Right lobe of liver (tissue), 4 donors: ENCODE measurements at regions not wholly inside any gene's neighbourhood (a gene's known extent, or its start where the extent isn't known, plus 50 kb on each side); places are given as distances from the start of the nearest gene placed in this dataset.

Experiments
- CTCF ChIP-seq, 4 donors: fragments of 200-600 bp in 3 of 4; fragments of 450-650 bp in 1 of 4; IDR thresholded peaks; one replicate each; pipeline versions ENCODE4 v1.5.1 to v1.8.0; 2016 to 2022; ENCODE audit warnings: antibody characterized with exemption in 4 of 4, mild to moderate bottlenecking in 2 of 4
- POLR2A ChIP-seq: fragments of 450-650 bp; IDR thresholded peaks from one replicate; pipeline ENCODE4 v1.6.1; 2017; ENCODE audit warnings: antibody characterized with exemption, mild to moderate bottlenecking
- donor health status: DM: no; HTN: no; CAD: no.
- donor health status: DM: no; HTN: no; CAD: no.
- donor health status: DM: no; HTN: yes; CAD: no.

- no peak for TF ChIP-seq CTCF (IDR thresholded peaks at IDR 0.05)
- no peak for TF ChIP-seq POLR2A
Measured at GRCh38 chr7:8885480-8886000, 452.1 kb downstream of the NXPH1 start.
